Natural killer cell (primary cell): ENCODE measurements at regions not wholly inside any gene's neighbourhood (a gene's known extent, or its start where the extent isn't known, plus 50 kb on each side); places are given as distances from the start of the nearest gene placed in this dataset.

ENCODE experiments used
- ATAC-seq, 3 donors: fragments of 150-1000 bp in 2 of 3; fragments of 200-7000 bp in 1 of 3; cut with Tn5 transposase; 1 replicate in 1 of 3; 2 replicates in 2 of 3; pipeline ENCODE4 v1.10.0; 2021; ENCODE audit warnings: mild to moderate bottlenecking in 2 of 3, moderate library complexity in 2 of 3
- DNase-seq, 2 donors: peaks; one replicate each; pipeline versions ENCODE4 v3.0.0 to v3.0.0-alpha.2; 2013 to 2021; ENCODE audit warnings: mixed read lengths in 1 of 2
- H3K27ac ChIP-seq: one replicate; pipeline ENCODE4 v1.5.1; 2013; ENCODE audit warnings: mild to moderate bottlenecking, low read length
- H3K27me3 ChIP-seq: one replicate; pipeline ENCODE4 v1.6.1; 2013; ENCODE audit warnings: low read length; ENCODE audit not compliant: control insufficient read depth, insufficient read depth
- H3K36me3 ChIP-seq: one replicate; pipeline ENCODE4 v1.6.1; 2013; ENCODE audit warnings: low read length; ENCODE audit not compliant: control insufficient read depth, insufficient read depth
- H3K4me1 ChIP-seq: one replicate; pipeline ENCODE4 v1.6.1; 2013; ENCODE audit warnings: low read length; ENCODE audit not compliant: control insufficient read depth, insufficient read depth
- H3K4me3 ChIP-seq: one replicate; pipeline ENCODE4 v1.5.1; 2013; ENCODE audit warnings: low read length
- H3K9me3 ChIP-seq: one replicate; pipeline ENCODE4 v1.6.1; 2013; ENCODE audit warnings: low read length; ENCODE audit not compliant: control insufficient read depth, insufficient read depth
- H3K27ac Mint-ChIP-seq, 2 donors: one replicate each; pipeline ENCODE4 v1.8.0; 2022; ENCODE audit warnings: mild to moderate bottlenecking in 2 of 2, mixed read lengths in 2 of 2, moderate library complexity in 1 of 2
- H3K27me3 Mint-ChIP-seq, 2 donors: one replicate each; pipeline ENCODE4 v1.8.0; 2022; ENCODE audit warnings: low read depth in 2 of 2, mixed read lengths in 2 of 2
- H3K36me3 Mint-ChIP-seq: one replicate; pipeline ENCODE4 v1.8.0; 2022; ENCODE audit warnings: mixed read lengths
- H3K4me1 Mint-ChIP-seq, 2 donors: one replicate each; pipeline ENCODE4 v1.8.0; 2022; ENCODE audit warnings: mixed read lengths in 2 of 2
- H3K4me3 Mint-ChIP-seq: one replicate; pipeline ENCODE4 v1.8.0; 2022; ENCODE audit warnings: mild to moderate bottlenecking, moderate library complexity, mixed read lengths
- H3K9me3 Mint-ChIP-seq, 2 donors: one replicate each; pipeline ENCODE4 v1.8.0; 2022; ENCODE audit warnings: mixed read lengths in 2 of 2
- CTCF ChIP-seq: fragments of 200-600 bp; IDR thresholded peaks from one replicate; pipeline ENCODE4 v1.8.0; 2022; ENCODE audit warnings: antibody characterized with exemption
- WGBS: methylation state at CpG from one replicate; pipeline ENCODE4 v1.1.7; 2013; ENCODE audit warnings: missing lambda C conversion rate; ENCODE audit not compliant: insufficient coverage; 5-methylcytosine and 5-hydroxymethylcytosine counted together
- intact Hi-C: fragments of 100-400 bp; cut with micrococcal nuclease; formaldehyde crosslinking; loops from one replicate; pipeline ENCODE4 v1.14.2; 2022

GRCh38 chr6:78222226-78222625, 569.4 kb downstream of the MEI4 start:
- intact Hi-C loops: no loop called here
- no peak for ATAC-seq
- Mint-ChIP-seq H3K27me3 (no peaks in the 10 kb centered on the region), H3K4me1 (no peaks in the 10 kb centered on the region), H3K4me3 (no peak overlapping the region), H3K36me3 (no peaks in the 10 kb centered on the region), H3K9me3 (peaks cover 7 to 16% of the 10 kb centered on the region in 2 donors), H3K27ac (no peak overlapping the region)
- DNase-seq: no peak
- H3K4me1 ChIP-seq: no peaks in the 10 kb centered on the region
- no peak overlapping the region for H3K4me3 ChIP-seq
- H3K27me3 ChIP-seq: no peaks in the 10 kb centered on the region
- WGBS: 38% methylated on average over 1 of the region's 3 CpGs
- no peaks in the 10 kb centered on the region for H3K36me3 ChIP-seq
- H3K9me3 ChIP-seq: no peaks in the 10 kb centered on the region
- H3K27ac ChIP-seq: no peak overlapping the region
- TF ChIP-seq CTCF: no peak

- Mint-ChIP-seq H3K36me3 (no peaks in the 10 kb centered on the region), H3K9me3 (peaks cover 15 to 17% of the 10 kb centered on the region in 2 donors), H3K4me3 (no peak overlapping the region), H3K4me1 (no peaks in the 10 kb centered on the region), H3K27ac (no peak overlapping the region), H3K27me3 (no peaks in the 10 kb centered on the region)
- no peak overlapping the region for H3K27ac ChIP-seq
- TF ChIP-seq CTCF: no peak
- intact Hi-C loops: no loop called here
- no peak overlapping the region for H3K4me3 ChIP-seq
- H3K4me1 ChIP-seq: no peaks in the 10 kb centered on the region
- H3K36me3 ChIP-seq: no peaks in the 10 kb centered on the region
- peaks cover 12% of the 10 kb centered on the region for H3K9me3 ChIP-seq
- ATAC-seq (no peak), DNase-seq (no peak)
- WGBS: 72% methylated on average over 3 of the region's 3 CpGs
- H3K27me3 ChIP-seq: no peaks in the 10 kb centered on the region
Measured at GRCh38 chr6:78231002-78231401, 578.2 kb downstream of the MEI4 start.

GRCh38 chr6:78243519-78243918, 590.7 kb downstream of the MEI4 start:
- H3K27me3 ChIP-seq: no peaks in the 10 kb centered on the region

More at GRCh38 chr6:78243519-78243918, 590.7 kb downstream of the MEI4 start:
- 80% methylated on average over 2 of the region's 2 CpGs for whole genome bisulfite sequencing
- H3K36me3 Mint-ChIP-seq: peaks cover 7% of the 10 kb centered on the region
- no peak overlapping the region for H3K4me3 Mint-ChIP-seq
- ATAC-seq (no peak), DNase-seq (no peak)
- Histone ChIP-seq H3K27ac (no peak overlapping the region), H3K4me3 (no peak overlapping the region), H3K36me3 (no peaks in the 10 kb centered on the region), H3K4me1 (no peaks in the 10 kb centered on the region), H3K9me3 (peaks cover 12% of the 10 kb centered on the region)
- H3K27ac Mint-ChIP-seq: no peak overlapping the region
- intact Hi-C loops: no loop called here
- peaks cover 13 to 25% of the 10 kb centered on the region in 2 donors for H3K9me3 Mint-ChIP-seq
- no peaks in the 10 kb centered on the region for H3K4me1 Mint-ChIP-seq
- H3K27me3 Mint-ChIP-seq: no peaks in the 10 kb centered on the region
- TF ChIP-seq CTCF: no peak
